HG03175 (cell line): ENCODE measurements at regions not wholly inside any gene's neighbourhood (a gene's known extent, or its start where the extent isn't known, plus 50 kb on each side); places are given as distances from the start of the nearest gene placed in this dataset.

ENCODE experiments used
- ATAC-seq: cut with Tn5 transposase; IDR thresholded peaks from one replicate; pipeline ENCODE4 v1.9.1; 2021; ENCODE audit warnings: mild to moderate bottlenecking, moderate library complexity; ENCODE audit not compliant: unreplicated experiment

- no peak for ATAC-seq
These were observed 65.8 kb upstream of the GPRIN3 start for GRCh38 chr4:89373394-89373793.

- no peak for ATAC-seq
These were observed 64.0 kb upstream of the GPRIN3 start for GRCh38 chr4:89371614-89372013.

- no peak for ATAC-seq
These were observed 62.0 kb upstream of the GPRIN3 start for GRCh38 chr4:89369581-89369980.

- no peak for ATAC-seq
These were observed 61.3 kb upstream of the GPRIN3 start for GRCh38 chr4:89368861-89369260.

GRCh38 chr4:89365776-89366175, 58.2 kb upstream of the GPRIN3 start:
- ATAC-seq = no peak

- no peak for ATAC-seq
These were observed 57.8 kb upstream of the GPRIN3 start for GRCh38 chr4:89365375-89365774.

- ATAC-seq = no peak
These were observed 56.9 kb upstream of the GPRIN3 start for GRCh38 chr4:89364541-89364940.

- ATAC-seq = no peak
These were observed 56.2 kb upstream of the GPRIN3 start for GRCh38 chr4:89363786-89364185.

- no peak for ATAC-seq
These were observed 51.5 kb upstream of the GPRIN3 start for GRCh38 chr4:89358935-89359638.

GRCh38 chr4:89357787-89358186, 50.2 kb upstream of the GPRIN3 start:
- no peak for ATAC-seq
